ENCODE measurements at regions not wholly inside any gene's neighbourhood (a gene's known extent, or its start where the extent isn't known, plus 50 kb on each side); places are given as distances from the start of the nearest gene placed in this dataset.

GRCh38 chr7:47149208-47149839 is 432.6 kb downstream of the TNS3 start:
- no peak for TF ChIP-seq CTCF (IDR thresholded peaks at IDR 0.05; ENCODE audit: low read depth, low read length, missing control alignments)
- H3K4me3 ChIP-seq (ENCODE audit: low read depth, low read length) = no peak overlapping the region
- DNase-seq (ENCODE audit: low read depth) = no peak

DNA sequence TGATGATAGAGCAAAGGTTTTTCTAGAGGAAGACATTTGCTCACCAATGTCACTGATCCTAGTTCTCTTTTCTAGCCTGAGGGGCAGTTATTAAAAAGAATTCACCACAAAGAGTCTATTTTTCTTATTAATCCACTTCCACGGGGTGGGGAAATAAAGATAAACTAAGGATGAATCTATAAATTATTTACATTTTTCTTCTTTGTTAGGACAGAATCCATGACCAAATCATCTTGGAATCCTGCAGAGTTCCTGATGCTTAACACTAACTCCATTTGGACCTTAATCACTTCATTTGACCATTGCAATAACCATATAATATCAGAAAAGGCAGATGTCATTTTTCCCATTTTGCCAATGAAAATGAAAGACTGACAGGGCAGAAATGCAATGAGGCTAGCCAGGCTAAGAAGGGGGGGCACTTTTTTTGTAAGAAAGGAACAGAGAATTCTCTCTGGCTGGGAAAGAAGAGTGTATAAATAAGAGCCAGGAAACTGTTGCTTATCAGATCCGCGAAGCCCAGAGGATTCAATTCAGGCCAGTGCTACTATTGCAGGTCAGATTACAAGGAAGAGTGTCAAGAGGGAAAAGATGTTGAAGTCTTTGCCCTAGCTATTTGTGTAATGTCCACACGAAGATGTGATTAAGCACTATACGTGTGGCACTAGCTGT is 433.2 kb downstream of the TNS3 start:
- DNase-seq (ENCODE audit: low read depth) = no peak

DNA sequence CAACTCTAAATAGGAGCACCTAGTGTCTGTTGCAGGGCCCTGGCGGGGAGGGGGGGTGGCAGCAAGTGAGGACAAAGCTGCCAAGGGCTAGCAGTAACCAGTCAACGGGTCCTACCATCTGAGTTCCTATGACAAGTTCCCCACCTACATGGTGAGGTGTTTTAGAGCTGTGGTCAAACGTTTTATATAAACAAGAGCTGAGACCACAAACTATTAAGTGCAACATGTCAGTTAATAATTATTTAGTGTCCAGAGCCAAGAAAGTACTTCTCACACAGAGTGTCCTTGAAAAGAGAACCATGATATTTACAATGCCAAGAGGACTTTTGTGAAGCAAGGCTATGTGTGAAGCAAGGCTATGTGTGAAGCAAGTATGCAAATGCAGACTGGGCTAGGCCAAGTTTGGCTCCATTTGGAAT is 434.7 kb downstream of the TNS3 start:
- H3K4me3 ChIP-seq (ENCODE audit: low read depth, low read length) = no peak overlapping the region
- no peak for TF ChIP-seq CTCF (IDR thresholded peaks at IDR 0.05; ENCODE audit: low read depth, low read length, missing control alignments)
- no peak for DNase-seq (ENCODE audit: low read depth)

More for the DNA sequence above, 433.2 kb downstream of the TNS3 start:
- no peak overlapping the region for H3K4me3 ChIP-seq (ENCODE audit: low read depth, low read length)
- no peak for TF ChIP-seq CTCF (IDR thresholded peaks at IDR 0.05; ENCODE audit: low read depth, low read length, missing control alignments)

DNA sequence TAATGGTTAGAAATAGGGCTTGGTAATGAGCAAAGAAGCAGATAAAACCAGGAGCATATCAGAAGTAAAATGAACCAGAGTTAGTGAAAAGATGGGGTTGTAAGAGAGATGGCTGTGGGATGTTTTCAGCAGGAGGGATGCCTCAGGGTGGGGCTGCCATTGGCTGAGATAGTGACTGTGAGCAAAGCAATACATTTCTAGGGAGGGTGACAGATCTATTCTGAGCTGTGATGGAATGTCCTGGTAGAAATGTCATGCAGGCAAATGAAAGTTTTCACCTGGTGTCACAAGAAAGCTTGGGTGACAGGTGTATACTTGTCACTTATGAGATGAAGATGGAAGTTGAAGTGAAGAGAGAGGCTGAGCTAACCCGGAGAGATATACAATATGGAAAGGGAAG is 435.9 kb downstream of the TNS3 start:
- DNase-seq (ENCODE audit: low read depth) = no peak
- TF ChIP-seq CTCF (IDR thresholded peaks at IDR 0.05; ENCODE audit: low read depth, low read length, missing control alignments) = no peak
- H3K4me3 ChIP-seq (ENCODE audit: low read depth, low read length) = no peak overlapping the region

- no peak for DNase-seq (ENCODE audit: low read depth)
- TF ChIP-seq CTCF (IDR thresholded peaks at IDR 0.05; ENCODE audit: low read depth, low read length, missing control alignments) = no peak
- H3K4me3 ChIP-seq (ENCODE audit: low read depth, low read length) = no peak overlapping the region
Observed at GRCh38 chr7:47145186-47145725, 436.7 kb downstream of the TNS3 start.

GRCh38 chr7:47143339-47143738 is 438.6 kb downstream of the TNS3 start:
- no peak for DNase-seq (ENCODE audit: low read depth)

More at GRCh38 chr7:47143339-47143738, 438.6 kb downstream of the TNS3 start:
- no peak overlapping the region for H3K4me3 ChIP-seq (ENCODE audit: low read depth, low read length)
- no peak for TF ChIP-seq CTCF (IDR thresholded peaks at IDR 0.05; ENCODE audit: low read depth, low read length, missing control alignments)
